GM18868 (cell line): ENCODE measurements at regions not wholly inside any gene's neighbourhood (a gene's known extent, or its start where the extent isn't known, plus 50 kb on each side); places are given as distances from the start of the nearest gene placed in this dataset.

ENCODE experiments used
- ATAC-seq: cut with Tn5 transposase; IDR thresholded peaks from one replicate; pipeline ENCODE4 v1.9.1; 2021; ENCODE audit warnings: mild to moderate bottlenecking, moderate library complexity; ENCODE audit not compliant: unreplicated experiment

DNA sequence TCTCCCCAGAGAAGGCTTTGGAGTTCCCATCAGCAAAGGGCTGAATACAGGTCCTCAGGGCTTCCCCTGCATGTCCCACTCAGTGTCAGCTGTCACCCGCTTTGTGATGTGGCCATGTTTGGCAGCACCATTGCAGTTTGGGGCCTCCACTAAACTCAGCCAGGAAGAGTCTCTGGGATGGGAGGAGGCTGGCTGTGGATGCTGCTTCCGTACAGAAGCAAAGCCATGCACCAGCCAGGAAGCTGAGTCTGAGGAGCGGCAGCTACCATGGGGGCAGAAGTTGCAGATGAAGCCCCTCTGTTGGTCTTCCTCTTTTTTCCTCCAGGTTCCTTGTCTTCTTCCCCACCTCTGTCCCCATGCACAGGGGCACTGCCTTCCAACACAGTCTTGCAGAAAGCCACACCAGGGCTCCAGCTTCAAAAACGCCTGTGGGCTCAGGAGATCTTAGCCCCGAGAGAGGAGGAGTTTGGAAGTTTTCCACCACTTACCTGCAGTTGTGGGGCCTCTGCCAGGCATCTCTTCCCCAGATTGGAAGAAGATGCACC lies 416.8 kb downstream of the NPHP4 start:
- ATAC-seq, result no peak

GRCh38 chr1:5574641-5575040 lies 417.6 kb downstream of the NPHP4 start:
- ATAC-seq, result no peak

DNA sequence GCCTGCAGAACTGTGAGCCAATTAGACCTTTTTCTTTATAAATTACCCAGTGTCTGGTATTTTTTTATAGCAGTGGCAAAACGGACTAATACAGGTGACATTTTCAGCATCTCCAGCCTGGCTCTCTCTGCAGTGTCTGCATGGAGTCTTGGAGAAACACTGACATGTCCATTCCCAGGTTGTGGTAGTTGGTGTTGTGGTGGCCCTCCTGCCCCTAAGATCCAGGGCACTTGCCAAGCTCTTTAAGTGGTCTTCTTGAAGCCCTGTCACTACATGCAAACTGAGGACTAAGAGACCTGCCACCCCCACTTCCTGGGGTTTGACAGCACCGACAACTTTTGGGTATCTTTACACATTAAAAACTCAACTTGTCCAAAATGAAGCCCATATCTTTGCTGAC lies 419.4 kb downstream of the NPHP4 start:
- ATAC-seq, result no peak

DNA sequence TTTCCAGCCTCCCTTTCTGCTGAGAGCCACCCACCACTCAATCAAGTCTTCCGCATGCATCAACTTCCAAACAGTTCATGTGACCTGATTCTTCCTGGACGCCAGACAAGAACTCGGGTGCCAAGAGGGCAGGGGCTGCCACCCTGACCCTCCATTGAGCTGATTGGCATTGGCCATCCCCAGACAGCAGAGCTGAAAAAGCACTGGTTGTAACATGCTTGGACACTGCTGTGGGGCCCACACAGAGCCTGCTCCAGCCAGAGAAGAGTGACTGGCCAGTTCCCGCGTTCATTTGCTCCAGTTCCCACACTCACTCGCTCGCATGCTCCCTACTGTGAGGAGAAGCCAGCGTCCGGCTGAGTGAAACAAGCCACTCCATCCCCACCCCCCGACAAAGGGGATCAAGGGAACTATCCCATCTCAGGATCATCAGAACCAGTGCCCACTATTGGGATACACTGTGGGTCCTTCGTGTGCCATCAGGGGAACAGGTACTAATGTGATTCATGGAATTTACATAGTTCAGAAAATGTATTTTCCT lies 420.3 kb downstream of the NPHP4 start:
- no peak for ATAC-seq

DNA sequence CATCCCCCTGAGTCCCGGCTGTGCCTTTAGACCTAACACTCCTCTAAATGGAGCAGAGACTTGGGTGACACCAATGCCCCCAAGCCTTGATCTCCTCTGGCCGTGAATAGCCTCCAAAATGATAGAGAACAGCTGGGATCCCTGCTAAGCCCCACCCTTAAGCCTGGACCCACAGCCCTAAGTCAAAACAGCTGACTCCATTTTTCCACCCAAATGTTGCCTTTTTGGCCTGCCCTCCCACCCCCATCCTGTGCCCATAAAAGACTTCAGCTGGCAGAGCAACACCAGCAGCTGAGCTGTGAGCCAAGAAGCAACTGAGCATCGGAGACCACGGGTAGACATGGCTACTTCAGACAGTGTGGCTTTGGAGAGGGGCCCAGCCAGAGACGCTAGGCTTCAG lies 420.8 kb downstream of the NPHP4 start:
- no peak for ATAC-seq

DNA sequence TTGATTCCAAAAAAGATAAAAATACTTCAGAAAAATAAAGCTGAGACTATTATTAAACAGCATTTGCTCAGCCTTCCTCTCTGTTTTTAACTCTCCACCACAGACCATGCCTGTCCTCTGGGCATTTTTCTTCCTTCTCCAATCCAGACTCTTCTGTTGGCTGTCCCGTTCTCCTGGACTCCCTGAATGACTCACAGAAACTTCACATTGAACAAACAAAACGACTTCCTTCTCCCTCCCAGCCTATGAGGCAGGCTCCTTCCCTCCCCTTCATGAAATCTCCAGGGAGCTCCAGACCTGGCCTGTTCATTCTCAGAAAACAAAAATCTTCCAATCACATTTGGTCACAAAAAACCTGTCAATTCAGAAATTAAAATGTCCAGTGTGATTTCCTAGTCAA lies 421.3 kb downstream of the NPHP4 start:
- no peak for ATAC-seq

- ATAC-seq, result no peak
Observed at GRCh38 chr1:5568321-5568720, 423.9 kb downstream of the NPHP4 start.

DNA sequence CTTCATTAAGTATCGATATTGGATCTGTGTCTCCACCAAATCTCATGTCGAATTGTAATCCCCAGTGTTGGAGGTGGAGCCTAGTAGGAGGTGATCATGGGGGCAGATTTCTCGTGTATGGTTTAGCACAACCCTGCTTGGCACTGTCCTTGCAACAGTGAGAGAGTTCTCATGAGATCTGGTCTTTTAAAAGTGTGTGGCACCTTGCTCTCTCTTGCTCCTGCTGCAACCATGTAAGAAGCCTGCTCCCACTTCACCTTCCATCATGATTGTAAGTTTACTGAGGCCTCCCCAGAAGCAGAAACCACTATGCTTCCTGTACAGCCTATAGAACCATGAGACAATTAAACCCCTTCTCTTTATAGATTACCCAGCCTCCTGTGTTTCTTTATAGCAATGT lies 424.4 kb downstream of the NPHP4 start:
- no peak for ATAC-seq

DNA sequence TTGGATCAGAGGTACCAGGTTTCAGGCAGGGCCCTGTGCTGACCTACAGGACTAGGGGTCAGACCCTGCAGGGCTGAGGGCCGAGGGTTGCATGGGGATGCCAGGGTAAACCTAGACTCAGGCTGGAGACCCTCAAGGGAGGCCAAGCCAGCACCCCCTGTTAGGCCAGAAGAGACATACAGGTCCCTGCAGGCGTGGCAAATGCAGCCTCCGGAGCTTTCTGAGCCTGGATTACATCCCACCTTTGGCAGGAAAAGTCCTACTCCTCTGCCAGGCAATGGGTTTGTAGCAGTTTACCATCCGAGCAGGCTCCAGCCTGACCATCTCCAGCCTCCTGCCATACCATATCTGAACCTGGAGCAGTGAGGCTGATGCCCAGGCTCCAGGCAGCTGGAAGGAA lies 425.3 kb downstream of the NPHP4 start:
- ATAC-seq, result no peak

- ATAC-seq, result no peak
Observed at GRCh38 chr1:5565281-5566125, 426.7 kb downstream of the NPHP4 start.

- ATAC-seq, result no peak
Observed at GRCh38 chr1:5564578-5565257, 427.5 kb downstream of the NPHP4 start.

- no peak for ATAC-seq
Observed at GRCh38 chr1:5563861-5564577, 428.2 kb downstream of the NPHP4 start.

GRCh38 chr1:5562769-5563168 lies 429.5 kb downstream of the NPHP4 start:
- no peak for ATAC-seq

DNA sequence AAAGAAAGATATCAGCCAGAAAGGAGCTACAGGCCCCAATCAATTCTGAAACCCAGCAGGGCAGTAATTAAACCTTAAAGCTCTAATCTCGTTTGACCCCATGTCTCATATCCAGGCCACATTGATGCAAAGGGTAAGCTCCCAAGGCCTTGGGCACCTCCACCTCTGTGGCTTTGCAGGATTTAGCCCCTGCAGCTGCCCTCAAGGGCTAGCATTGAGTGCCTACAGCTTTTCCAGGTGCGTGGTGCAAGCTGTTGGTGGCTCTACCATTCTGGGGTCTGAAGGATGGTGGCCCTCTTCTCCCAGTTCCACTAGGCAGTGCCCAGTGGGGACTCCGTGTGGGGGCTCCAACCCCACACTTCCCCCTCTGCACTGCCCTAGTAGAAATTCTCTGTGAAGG lies 429.9 kb downstream of the NPHP4 start:
- no peak for ATAC-seq

- ATAC-seq, result no peak
Observed at GRCh38 chr1:5559078-5559477, 433.1 kb downstream of the NPHP4 start.

DNA sequence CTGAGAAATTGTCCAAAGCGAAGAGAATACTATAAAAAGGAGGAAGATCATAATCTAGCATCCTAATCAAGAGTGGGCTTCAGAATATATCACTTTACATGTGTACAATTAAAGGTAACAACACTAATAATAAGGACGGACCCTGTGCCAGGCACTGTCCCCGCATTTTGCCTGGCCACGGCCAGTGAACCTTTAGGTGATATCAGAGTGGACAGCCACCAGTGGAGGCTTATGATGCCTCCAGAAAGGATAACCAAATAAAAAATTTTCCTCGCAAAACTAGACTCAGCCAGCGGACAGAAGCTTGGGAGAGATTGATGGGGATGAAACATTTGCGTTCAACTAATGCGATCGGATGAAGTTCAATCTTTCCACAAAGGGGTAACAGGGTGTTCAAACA lies 436.4 kb downstream of the NPHP4 start:
- no peak for ATAC-seq

- no peak for ATAC-seq
Observed at GRCh38 chr1:5554784-5555183, 437.4 kb downstream of the NPHP4 start.

DNA sequence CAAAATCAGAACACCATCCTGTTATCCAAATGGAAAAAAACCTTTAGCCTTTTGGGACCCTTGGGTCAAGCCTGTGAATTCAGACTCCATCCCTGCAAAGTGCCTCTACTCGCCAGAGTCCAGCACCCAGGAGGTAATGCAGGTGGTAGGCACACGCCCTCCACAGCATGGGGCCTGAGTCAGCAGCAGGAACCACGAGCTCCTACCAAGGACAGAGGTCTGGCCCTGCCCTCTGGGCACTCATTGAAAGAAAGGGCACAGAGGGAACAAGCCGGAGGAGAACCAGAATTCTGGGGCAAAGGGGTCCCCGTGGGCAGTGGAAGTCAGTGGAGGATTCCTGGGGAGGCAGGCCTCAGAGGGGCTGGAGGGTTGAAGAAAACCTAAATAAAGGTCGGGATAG lies 438.1 kb downstream of the NPHP4 start:
- no peak for ATAC-seq

DNA sequence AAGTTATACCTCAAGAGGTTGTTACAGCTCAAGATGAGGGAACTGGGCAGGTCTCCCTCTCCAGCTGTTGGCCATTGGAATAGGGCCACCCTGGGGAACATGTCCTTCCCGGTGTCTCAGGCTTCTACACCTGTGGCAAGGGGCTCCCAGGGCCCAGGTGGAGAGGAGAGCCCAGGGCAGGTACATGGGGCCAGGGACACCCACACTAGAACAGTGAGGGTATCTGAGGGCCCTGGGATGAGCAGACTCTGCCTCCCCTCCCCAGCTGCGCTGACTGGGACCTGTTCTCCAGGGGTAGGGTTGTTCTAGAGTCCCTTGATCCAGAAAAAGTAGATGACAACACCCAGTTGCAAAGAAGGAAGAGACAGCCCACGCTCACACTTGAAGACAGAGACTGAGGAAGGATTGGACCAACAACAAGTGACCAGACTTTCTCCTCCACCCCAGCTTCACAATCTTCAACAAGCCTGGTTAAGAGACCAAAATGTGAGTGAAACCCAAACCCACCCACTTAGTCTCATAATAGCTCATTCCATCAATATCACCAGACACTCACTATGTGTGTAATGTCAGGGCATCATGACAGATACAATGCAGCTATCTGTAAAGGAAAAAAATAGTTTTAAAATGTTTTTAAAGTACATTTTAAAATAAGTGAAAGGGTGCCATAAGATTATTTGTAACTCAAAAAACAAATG lies 439.3 kb downstream of the NPHP4 start:
- ATAC-seq, result no peak

GRCh38 chr1:5551274-5551975 lies 440.8 kb downstream of the NPHP4 start:
- no peak for ATAC-seq
